Smooth muscle cell (in vitro differentiated cells): ENCODE measurements at regions not wholly inside any gene's neighbourhood (a gene's known extent, or its start where the extent isn't known, plus 50 kb on each side); places are given as distances from the start of the nearest gene placed in this dataset.

Source experiments
- DNase-seq: peaks from one replicate; lab custom pipeline; 2025; ENCODE audit not compliant: unreplicated experiment; lab: John Stamatoyannopoulos, UW
- H2AFZ ChIP-seq: fragments of 200-600 bp; sonication (generic); 2 replicates; pipeline ENCODE4 v1.6.0; 2016; ENCODE audit warnings: antibody characterized with exemption, low read depth, mild to moderate bottlenecking
- H3F3A ChIP-seq: fragments of 200-600 bp; sonication (generic); 2 replicates; pipeline ENCODE4 v1.6.0; 2017; ENCODE audit warnings: antibody characterized with exemption, low read depth
- H3K27ac ChIP-seq: fragments of 200-600 bp; sonication (generic); 2 replicates; pipeline ENCODE4 v1.5.1; 2016; ENCODE audit warnings: low read depth, mild to moderate bottlenecking
- H3K27me3 ChIP-seq: fragments of 200-600 bp; sonication (generic); 2 replicates; pipeline ENCODE4 v1.6.1; 2016; ENCODE audit warnings: low read depth, mild to moderate bottlenecking
- H3K36me3 ChIP-seq: fragments of 200-600 bp; sonication (generic); 2 replicates; pipeline ENCODE4 v1.5.1; 2016; ENCODE audit warnings: low read depth
- H3K4me1 ChIP-seq: fragments of 200-600 bp; sonication (generic); 2 replicates; pipeline ENCODE4 v1.5.1; 2016; ENCODE audit warnings: low read depth
- H3K4me2 ChIP-seq: fragments of 200-600 bp; sonication (generic); 2 replicates; pipeline ENCODE4 v1.6.0; 2016; ENCODE audit warnings: mild to moderate bottlenecking
- H3K4me3 ChIP-seq: fragments of 200-600 bp; sonication (generic); 2 replicates; pipeline ENCODE4 v1.5.1; 2016; ENCODE audit warnings: mild to moderate bottlenecking
- H3K79me2 ChIP-seq: fragments of 200-600 bp; sonication (generic); 2 replicates; pipeline ENCODE4 v1.6.0; 2016; ENCODE audit warnings: low read depth, mild to moderate bottlenecking
- H3K9ac ChIP-seq: fragments of 200-600 bp; sonication (generic); 2 replicates; pipeline ENCODE4 v1.6.0; 2016; ENCODE audit warnings: low read depth
- H3K9me3 ChIP-seq: fragments of 200-600 bp; sonication (generic); replicated peaks from 2 replicates; pipeline ENCODE4 v1.5.1; 2016; ENCODE audit warnings: low read depth
- H4K20me1 ChIP-seq: fragments of 200-600 bp; sonication (generic); 2 replicates; pipeline ENCODE4 v1.6.0; 2016; ENCODE audit warnings: low read depth
- CTCF ChIP-seq: fragments of 200-600 bp; sonication (generic); IDR thresholded peaks from 2 replicates; pipeline ENCODE4 v1.5.1; 2017; ENCODE audit warnings: borderline replicate concordance, mild to moderate bottlenecking, antibody characterized with exemption; ENCODE audit not compliant: insufficient read depth, poor library complexity, severe bottlenecking
- WGBS: methylation state at CpG from one replicate; pipeline ENCODE4 v1.1.7; 2016; ENCODE audit warnings: low lambda C conversion rate; 5-methylcytosine and 5-hydroxymethylcytosine counted together

- no peaks in the 10 kb centered on the region for H3K27me3 ChIP-seq
- H3K9me3 ChIP-seq, result no peaks in the 10 kb centered on the region
- H2AFZ ChIP-seq, result no peak overlapping the region
- no peaks in the 10 kb centered on the region for H3K4me1 ChIP-seq
- H3K4me2 ChIP-seq, result no peak overlapping the region
- H4K20me1 ChIP-seq, result no peaks in the 10 kb centered on the region
- no peaks in the 10 kb centered on the region for H3F3A ChIP-seq
- no peak overlapping the region for H3K4me3 ChIP-seq
- H3K79me2 ChIP-seq, result no peaks in the 10 kb centered on the region
- H3K36me3 ChIP-seq, result no peaks in the 10 kb centered on the region
- no peak for TF ChIP-seq CTCF
- DNase-seq, result no peak
- H3K9ac ChIP-seq, result no peak overlapping the region
- H3K27ac ChIP-seq, result no peak overlapping the region
Observed at GRCh38 chr4:43126595-43126994, 234.1 kb downstream of the GRXCR1 start.

GRCh38 chr4:43130228-43131021, 237.9 kb downstream of the GRXCR1 start:
- 72% methylated on average over 11 of the region's 11 CpGs for WGBS
- H2AFZ ChIP-seq, result no peak overlapping the region
- H3K9me3 ChIP-seq, result no peaks in the 10 kb centered on the region
- H3K36me3 ChIP-seq, result no peaks in the 10 kb centered on the region
- H3K4me1 ChIP-seq, result no peaks in the 10 kb centered on the region
- no peak overlapping the region for H3K9ac ChIP-seq
- TF ChIP-seq CTCF, result no peak
- no peaks in the 10 kb centered on the region for H3K27me3 ChIP-seq
- H3F3A ChIP-seq, result no peaks in the 10 kb centered on the region
- H3K27ac ChIP-seq, result no peak overlapping the region
- H4K20me1 ChIP-seq, result no peaks in the 10 kb centered on the region
- DNase-seq, result no peak
- no peak overlapping the region for H3K4me2 ChIP-seq
- no peak overlapping the region for H3K4me3 ChIP-seq
- H3K79me2 ChIP-seq, result no peaks in the 10 kb centered on the region

GRCh38 chr4:43132010-43132582, 239.6 kb downstream of the GRXCR1 start:
- Histone ChIP-seq H4K20me1 (no peaks in the 10 kb centered on the region), H3K36me3 (no peaks in the 10 kb centered on the region), H3K4me3 (no peak overlapping the region), H3K9me3 (no peaks in the 10 kb centered on the region), H2AFZ (no peak overlapping the region), H3K27ac (no peak overlapping the region), H3K27me3 (no peaks in the 10 kb centered on the region), H3K4me2 (no peak overlapping the region), H3K79me2 (no peaks in the 10 kb centered on the region), H3F3A (no peaks in the 10 kb centered on the region), H3K9ac (no peak overlapping the region), H3K4me1 (no peaks in the 10 kb centered on the region)
- TF ChIP-seq CTCF, result peak; percentile 96
- 46% methylated on average over 11 of the region's 11 CpGs for WGBS
- no peak for DNase-seq

- Histone ChIP-seq H3K79me2 (no peaks in the 10 kb centered on the region), H3K9ac (no peak overlapping the region), H3K36me3 (no peaks in the 10 kb centered on the region), H4K20me1 (no peaks in the 10 kb centered on the region), H3K9me3 (no peaks in the 10 kb centered on the region), H3K4me1 (no peaks in the 10 kb centered on the region), H3K27ac (no peak overlapping the region), H2AFZ (no peak overlapping the region), H3K27me3 (no peaks in the 10 kb centered on the region), H3F3A (no peaks in the 10 kb centered on the region), H3K4me3 (no peak overlapping the region), H3K4me2 (no peak overlapping the region)
- no peak for DNase-seq
- TF ChIP-seq CTCF, result no peak
- 72% methylated on average over 6 of the region's 6 CpGs for WGBS
Observed at GRCh38 chr4:43133566-43133965, 241.1 kb downstream of the GRXCR1 start.
